ENCODE measurements at regions not wholly inside any gene's neighbourhood (a gene's known extent, or its start where the extent isn't known, plus 50 kb on each side); places are given as distances from the start of the nearest gene placed in this dataset.

- TF ChIP-seq CTCF (IDR thresholded peaks at IDR 0.05; ENCODE audit: insufficient read depth, low read depth, low read length) = no peak
- no peak for DNase-seq (ENCODE audit: low read depth)
- no peak overlapping the region for H3K4me3 ChIP-seq (ENCODE audit: low read depth, low read length)
Measured at GRCh38 chr2:238521002-238521401, 94.3 kb downstream of the ASB1 start.

- no peak for DNase-seq (ENCODE audit: low read depth)
- no peak for TF ChIP-seq CTCF (IDR thresholded peaks at IDR 0.05; ENCODE audit: insufficient read depth, low read depth, low read length)
- H3K4me3 ChIP-seq (ENCODE audit: low read depth, low read length) = no peak overlapping the region
Measured at GRCh38 chr2:238521870-238522269, 95.1 kb downstream of the ASB1 start.

- DNase-seq (ENCODE audit: low read depth) = peak; percentile 92
- peak; percentile 47 for TF ChIP-seq CTCF (IDR thresholded peaks at IDR 0.05; ENCODE audit: insufficient read depth, low read depth, low read length)
- no peak overlapping the region for H3K4me3 ChIP-seq (ENCODE audit: low read depth, low read length)
Measured at GRCh38 chr2:238523158-238524110, 96.7 kb downstream of the ASB1 start.

- no peak overlapping the region for H3K4me3 ChIP-seq (ENCODE audit: low read depth, low read length)
- no peak for DNase-seq (ENCODE audit: low read depth)
- TF ChIP-seq CTCF (IDR thresholded peaks at IDR 0.05; ENCODE audit: insufficient read depth, low read depth, low read length) = no peak
Measured at GRCh38 chr2:238524426-238524983, 97.8 kb downstream of the ASB1 start.

- no peak for DNase-seq (ENCODE audit: low read depth)
- no peak for TF ChIP-seq CTCF (IDR thresholded peaks at IDR 0.05; ENCODE audit: insufficient read depth, low read depth, low read length)
Measured at GRCh38 chr2:238525990-238526389, 99.3 kb downstream of the ASB1 start.

GRCh38 chr2:238527565-238527964 lies 100.8 kb downstream of the ASB1 start:
- peak; percentile 33 for DNase-seq (ENCODE audit: low read depth)
- no peak overlapping the region for H3K4me3 ChIP-seq (ENCODE audit: low read depth, low read length)
- TF ChIP-seq CTCF (IDR thresholded peaks at IDR 0.05; ENCODE audit: insufficient read depth, low read depth, low read length) = no peak

More at GRCh38 chr2:238525990-238526389, 99.3 kb downstream of the ASB1 start:
- no peak overlapping the region for H3K4me3 ChIP-seq (ENCODE audit: low read depth, low read length)

Data from fibroblast of villous mesenchyme (primary cell).